HL-60 (cell line): ENCODE measurements at regions not wholly inside any gene's neighbourhood (a gene's known extent, or its start where the extent isn't known, plus 50 kb on each side); places are given as distances from the start of the nearest gene placed in this dataset.
"Not testable (repeated sequence)": the region's sequence is repeated elsewhere in the genome, so short reads cannot be mapped to it uniquely, and the experiment has no call there.

Experiments
- DNase-seq, 2 experiments: peaks; one replicate each; pipeline ENCODE4 v3.0.0-alpha.2; 2010 to 2020; ENCODE audit warnings: low read depth in 1 of 2, low spot score in 1 of 2
- H3K27ac ChIP-seq: fragments of 250-450 bp; sonication (Bioruptor Pico); replicated peaks from 2 replicates; pipeline ENCODE4 v1.5.1; 2020; ENCODE audit warnings: mild to moderate bottlenecking, moderate library complexity
- H3K27me3 ChIP-seq: fragments of 250-450 bp; sonication (Bioruptor Pico); 2 replicates; pipeline ENCODE4 v1.5.1; 2021; ENCODE audit warnings: mild to moderate bottlenecking, moderate library complexity; ENCODE audit not compliant: insufficient read depth, poor library complexity, severe bottlenecking
- H3K4me3 ChIP-seq: replicated peaks from 2 replicates; pipeline ENCODE4 v1.5.1; 2011; ENCODE audit warnings: mild to moderate bottlenecking, control low read depth, low read length; ENCODE audit not compliant: insufficient read depth
- CTCF ChIP-seq: IDR thresholded peaks from one replicate; pipeline ENCODE4 v1.5.1; 2011; ENCODE audit warnings: low read length, control low read depth, inconsistent platforms; ENCODE audit not compliant: insufficient read depth
- GABPA ChIP-seq: IDR thresholded peaks from 2 replicates; pipeline ENCODE4 v1.6.1; 2012; ENCODE audit warnings: low read depth
- POLR2AphosphoS5 ChIP-seq: IDR thresholded peaks from 2 replicates; pipeline ENCODE4 v1.6.1; 2012; ENCODE audit warnings: low read depth
- REST ChIP-seq: IDR thresholded peaks from 2 replicates; pipeline ENCODE4 v1.6.1; 2012; ENCODE audit warnings: low read depth; ENCODE audit not compliant: insufficient replicate concordance
- SPI1 ChIP-seq: IDR thresholded peaks from 2 replicates; pipeline ENCODE4 v1.6.1; 2012; ENCODE audit warnings: low read depth, mild to moderate bottlenecking, borderline replicate concordance

- no peak for TF ChIP-seq CTCF
- TF ChIP-seq REST, result no peak
- no peak for TF ChIP-seq POLR2AphosphoS5
- no peak for TF ChIP-seq GABPA
- TF ChIP-seq SPI1, result no peak
- Histone ChIP-seq H3K27me3 (no peaks in the 10 kb centered on the region), H3K27ac (no peak overlapping the region), H3K4me3 (no peak overlapping the region)
- no peak for DNase-seq
These were observed 1434.8 kb downstream of the RAPGEF2 start for GRCh38 chr4:160537681-160538080.

GRCh38 chr4:160546201-160546600, 1443.3 kb downstream of the RAPGEF2 start:
- Histone ChIP-seq H3K4me3 (no peak overlapping the region), H3K27ac (no peak overlapping the region), H3K27me3 (no peaks in the 10 kb centered on the region)
- TF ChIP-seq REST, result no peak
- no peak for TF ChIP-seq POLR2AphosphoS5
- no peak for TF ChIP-seq CTCF
- no peak for TF ChIP-seq GABPA
- TF ChIP-seq SPI1, result no peak
- no peak for DNase-seq

GRCh38 chr4:160549951-160550519, 1447.2 kb downstream of the RAPGEF2 start:
- not testable (repeated sequence) for DNase-seq, H3K27ac ChIP-seq, H3K4me3 ChIP-seq, H3K27me3 ChIP-seq

- no peak overlapping the region for H3K4me3 ChIP-seq
- H3K27ac ChIP-seq, result no peak overlapping the region
- TF ChIP-seq SPI1, result no peak
- no peak for DNase-seq
- no peaks in the 10 kb centered on the region for H3K27me3 ChIP-seq
These were observed 1459.8 kb downstream of the RAPGEF2 start for GRCh38 chr4:160562661-160563060.

- Histone ChIP-seq H3K4me3 (no peak overlapping the region), H3K27me3 (no peaks in the 10 kb centered on the region), H3K27ac (no peak overlapping the region)
- no peak for DNase-seq
- TF ChIP-seq CTCF (no peak), SPI1 (no peak), GABPA (no peak), POLR2AphosphoS5 (no peak), REST (no peak)
These were observed 1460.8 kb downstream of the RAPGEF2 start for GRCh38 chr4:160563552-160564282.
